SK-N-SH (cell line): ENCODE measurements at regions not wholly inside any gene's neighbourhood (a gene's known extent, or its start where the extent isn't known, plus 50 kb on each side); places are given as distances from the start of the nearest gene placed in this dataset.

Experiments used
- CTCF ChIA-PET: fragments of 300-600, 350-600 bp; formaldehyde crosslinking; extraction: SDS; loops from one replicate; lab custom pipeline; 2021; lab: Yijun Ruan, JAX
- POLR2A ChIA-PET: fragments of 350-600 bp; sonication (Branson Sonifier 250); formaldehyde crosslinking; extraction: SDS; loops from one replicate; lab custom pipeline; 2020; ENCODE audit warnings: antibody characterized with exemption, inconsistent platforms; lab: Yijun Ruan, JAX
- DNase-seq: peaks from one replicate; pipeline ENCODE4 v3.0.0; 2012
- H2AFZ ChIP-seq: fragments of 200-600 bp; sonication (generic); 2 replicates; pipeline ENCODE4 v1.8.1; 2016; ENCODE audit warnings: antibody characterized with exemption, mild to moderate bottlenecking, low read depth
- H3F3A ChIP-seq: fragments of 200-600 bp; sonication (generic); replicated peaks from 2 replicates; pipeline ENCODE3; 2016; ENCODE audit warnings: antibody characterized with exemption, mild to moderate bottlenecking; ENCODE audit not compliant: insufficient read depth
- H3K27ac ChIP-seq, 2 experiments: fragments of 200-500 bp in 1 of 2; fragments of 200-600 bp in 1 of 2; sonication (Bioruptor generic) in 1 of 2; sonication (generic), shearing (Covaris generic) in 1 of 2; 2 replicates each; pipeline versions ENCODE4 v1.5.1 to v1.6.1; 2014 to 2016; ENCODE audit warnings: low read depth in 2 of 2, inconsistent platforms in 1 of 2, low read length in 1 of 2, mild to moderate bottlenecking in 1 of 2, mixed read lengths in 1 of 2
- H3K27me3 ChIP-seq: fragments of 200-600 bp; sonication (generic), shearing (Covaris generic); 2 replicates; pipeline ENCODE4 v1.6.1; 2016; ENCODE audit warnings: mixed run types; ENCODE audit not compliant: insufficient read depth
- H3K36me3 ChIP-seq, 2 experiments: fragments of 200-500 bp in 1 of 2; fragments of 200-600 bp in 1 of 2; sonication (Bioruptor generic) in 1 of 2; sonication (generic) in 1 of 2; replicated peaks in 1 of 2; 2 replicates each; pipeline versions ENCODE3 to v1.5.1; 2014 to 2016; ENCODE audit warnings: low read length in 1 of 2, mild to moderate bottlenecking in 1 of 2; ENCODE audit not compliant: insufficient read depth in 2 of 2, control insufficient read depth in 1 of 2
- H3K4me1 ChIP-seq, 2 experiments: fragments of 200-500 bp in 1 of 2; fragments of 200-600 bp in 1 of 2; sonication (Bioruptor generic) in 1 of 2; sonication (generic), shearing (Covaris generic) in 1 of 2; 2 replicates each; pipeline versions ENCODE4 v1.5.1 to v1.6.1; 2014 to 2016; ENCODE audit warnings: low read depth in 1 of 2, low read length in 1 of 2, mixed run types in 1 of 2; ENCODE audit not compliant: insufficient read depth in 2 of 2, control insufficient read depth in 1 of 2
- H3K4me2 ChIP-seq: fragments of 200-600 bp; sonication (generic), shearing (Covaris generic); 2 replicates; pipeline ENCODE4 v1.6.1; 2017; ENCODE audit warnings: mixed run types
- H3K4me3 ChIP-seq, 2 experiments: fragments of 200-500 bp in 1 of 2; fragments of 200-600 bp in 1 of 2; sonication (Bioruptor generic) in 1 of 2; sonication (generic), shearing (Covaris generic) in 1 of 2; 2 replicates each; pipeline versions ENCODE4 v1.5.1 to v1.8.1; 2014 to 2016; ENCODE audit warnings: low read depth in 2 of 2, inconsistent platforms in 1 of 2, low read length in 1 of 2, mild to moderate bottlenecking in 1 of 2, mixed read lengths in 1 of 2, moderate library complexity in 1 of 2
- H3K79me2 ChIP-seq: fragments of 200-600 bp; sonication (generic); 2 replicates; pipeline ENCODE4 v1.8.1; 2017; ENCODE audit warnings: mild to moderate bottlenecking; ENCODE audit not compliant: insufficient read depth
- H3K9ac ChIP-seq: fragments of 200-600 bp; sonication (generic); 2 replicates; pipeline ENCODE4 v1.6.1; 2017; ENCODE audit warnings: mixed run types
- H3K9me2 ChIP-seq: fragments of 200-600 bp; sonication (generic); 2 replicates; pipeline ENCODE4 v1.6.1; 2017; ENCODE audit warnings: mixed run types
- H3K9me3 ChIP-seq: fragments of 200-600 bp; sonication (generic); 2 replicates; pipeline ENCODE4 v1.6.1; 2017; ENCODE audit warnings: mixed run types, mild to moderate bottlenecking, moderate library complexity
- H4K20me1 ChIP-seq: fragments of 200-600 bp; sonication (generic); 2 replicates; pipeline ENCODE4 v1.6.1; 2017; ENCODE audit warnings: mild to moderate bottlenecking, mixed run types; ENCODE audit not compliant: insufficient read depth
- ELF1 ChIP-seq: IDR thresholded peaks from 2 replicates; pipeline ENCODE4 v1.4.0; 2012
- FOSL2 ChIP-seq: IDR thresholded peaks from 2 replicates; pipeline ENCODE4 v1.4.0; 2012; ENCODE audit warnings: low read depth, mild to moderate bottlenecking, moderate library complexity, borderline replicate concordance
- GABPA ChIP-seq: IDR thresholded peaks from 2 replicates; pipeline ENCODE4 v1.4.0; 2012; ENCODE audit warnings: low read depth, mild to moderate bottlenecking
- GATA2 ChIP-seq: sonication (generic); formaldehyde crosslinking; IDR thresholded peaks from 2 replicates; pipeline ENCODE4 v1.5.0; 2020; ENCODE audit warnings: mild to moderate bottlenecking, missing genetic modification reagents
- IRF3 ChIP-seq: fragments of 150-350 bp; IDR thresholded peaks from 2 replicates; pipeline ENCODE4 v1.6.1; 2016; ENCODE audit warnings: mild to moderate bottlenecking, low read depth, low read length
- JUND ChIP-seq: IDR thresholded peaks from 2 replicates; pipeline ENCODE4 v1.4.0; 2012
- MEF2A ChIP-seq: IDR thresholded peaks from 2 replicates; pipeline ENCODE4 v1.4.0; 2012; ENCODE audit warnings: low read depth, borderline replicate concordance
- MXI1 ChIP-seq: IDR thresholded peaks from 2 replicates; pipeline ENCODE4 v1.6.1; 2012; ENCODE audit warnings: mild to moderate bottlenecking, low read depth, low read length, improper control_type of control experiment
- PBX3 ChIP-seq: IDR thresholded peaks from 2 replicates; pipeline ENCODE4; 2012
- RAD21 ChIP-seq: IDR thresholded peaks from 2 replicates; pipeline ENCODE4 v1.6.1; 2012; ENCODE audit warnings: mild to moderate bottlenecking, low read length
- RXRA ChIP-seq: IDR thresholded peaks from 2 replicates; pipeline ENCODE4 v1.4.0; 2012; ENCODE audit warnings: low read depth, mild to moderate bottlenecking, borderline replicate concordance
- SMC3 ChIP-seq: IDR thresholded peaks from 2 replicates; pipeline ENCODE4 v1.6.1; 2012; ENCODE audit warnings: low read depth, low read length, improper control_type of control experiment
- TAF1 ChIP-seq: IDR thresholded peaks from 2 replicates; pipeline ENCODE4 v1.6.1; 2012; ENCODE audit warnings: low read depth, mild to moderate bottlenecking, low read length, moderate library complexity, borderline replicate concordance
- TCF12 ChIP-seq: IDR thresholded peaks from 2 replicates; pipeline ENCODE4 v1.4.0; 2012
- TEAD4 ChIP-seq: IDR thresholded peaks from 2 replicates; pipeline ENCODE4 v1.4.0; 2012; ENCODE audit warnings: mild to moderate bottlenecking, borderline replicate concordance; ENCODE audit not compliant: insufficient read depth
- WGBS: methylation state at CpG from one replicate; pipeline ENCODE4 v1.1.6; 2017; ENCODE audit warnings: low lambda C conversion rate; 5-methylcytosine and 5-hydroxymethylcytosine counted together
- TF ChIP-seq, protein P1 (sequence below): fragments of 200-600 bp; sonication (generic); IDR thresholded peaks from 2 replicates; pipeline ENCODE4 v1.6.1; 2017; ENCODE audit warnings: antibody characterized with exemption, mild to moderate bottlenecking, moderate library complexity
- TF ChIP-seq, protein P2 (sequence below): fragments of 150-350 bp; IDR thresholded peaks from 2 replicates; pipeline ENCODE4 v1.6.1; 2017; ENCODE audit warnings: antibody characterized with exemption, low read length, low read depth, borderline replicate concordance

DNA sequence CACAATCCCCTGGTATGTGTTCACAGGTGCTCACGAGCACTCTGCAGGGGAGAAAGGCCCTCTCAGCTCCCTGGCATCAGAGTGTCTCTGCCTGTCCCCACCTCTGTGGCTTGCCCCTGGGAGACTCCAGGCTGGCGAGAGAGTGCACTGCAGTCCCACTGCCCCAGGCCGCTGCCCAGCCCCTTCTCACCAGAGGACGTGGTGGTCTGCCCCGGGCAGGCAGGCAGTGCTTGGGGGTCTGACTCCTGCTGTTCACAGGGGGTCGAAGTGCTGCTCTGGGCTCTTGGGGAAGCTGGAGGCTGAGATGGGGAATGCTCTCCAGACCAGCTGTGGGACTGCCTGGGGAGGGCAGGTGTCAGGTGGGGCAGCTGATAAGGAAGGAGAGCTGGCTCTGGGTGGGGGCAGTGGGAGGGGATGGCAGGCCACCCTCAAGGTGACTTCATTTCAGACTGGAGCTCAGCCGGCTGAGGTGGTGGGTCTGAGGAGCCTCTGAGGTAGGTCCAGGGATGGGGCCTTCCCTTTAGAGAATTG is 151.0 kb upstream of the B3GAT1 start:
- no peaks in the 10 kb centered on the region for H3K36me3 ChIP-seq
- H3K27me3 ChIP-seq, result no peaks in the 10 kb centered on the region
- 50% methylated on average over 2 of the region's 7 CpGs for WGBS
- no peaks in the 10 kb centered on the region for H3F3A ChIP-seq
- H3K27ac ChIP-seq, result no peak overlapping the region
- no peak overlapping the region for H2AFZ ChIP-seq
- no peak for DNase-seq
- ChIA-PET CTCF (interaction anchor here (0.8 kb wide), 1 partner anchor 16 kb away, joined by 4 read pairs; no protein-coding TSS in a partner anchor), POLR2A (no interaction called here)
- no peaks in the 10 kb centered on the region for H3K79me2 ChIP-seq
- H3K4me1 ChIP-seq, result peaks cover 0 to 25% of the 10 kb centered on the region in 2 experiments; a peak in 1 of 4 replicates
- H4K20me1 ChIP-seq, result no peaks in the 10 kb centered on the region
- H3K9ac ChIP-seq, result no peak overlapping the region
- H3K9me2 ChIP-seq, result no peaks in the 10 kb centered on the region
- no peak overlapping the region for H3K4me3 ChIP-seq
- H3K9me3 ChIP-seq, result no peaks in the 10 kb centered on the region
- TF ChIP-seq ELF1 (no peak), SMC3 (no peak), MEF2A (no peak), PBX3 (no peak), RXRA (no peak), JUND (no peak), FOSL2 (no peak), TCF12 (no peak), GATA2 (CRISPR knock-in tag) (no peak), GABPA (no peak), TAF1 (no peak)
- TF ChIP-seq, protein P1, sequence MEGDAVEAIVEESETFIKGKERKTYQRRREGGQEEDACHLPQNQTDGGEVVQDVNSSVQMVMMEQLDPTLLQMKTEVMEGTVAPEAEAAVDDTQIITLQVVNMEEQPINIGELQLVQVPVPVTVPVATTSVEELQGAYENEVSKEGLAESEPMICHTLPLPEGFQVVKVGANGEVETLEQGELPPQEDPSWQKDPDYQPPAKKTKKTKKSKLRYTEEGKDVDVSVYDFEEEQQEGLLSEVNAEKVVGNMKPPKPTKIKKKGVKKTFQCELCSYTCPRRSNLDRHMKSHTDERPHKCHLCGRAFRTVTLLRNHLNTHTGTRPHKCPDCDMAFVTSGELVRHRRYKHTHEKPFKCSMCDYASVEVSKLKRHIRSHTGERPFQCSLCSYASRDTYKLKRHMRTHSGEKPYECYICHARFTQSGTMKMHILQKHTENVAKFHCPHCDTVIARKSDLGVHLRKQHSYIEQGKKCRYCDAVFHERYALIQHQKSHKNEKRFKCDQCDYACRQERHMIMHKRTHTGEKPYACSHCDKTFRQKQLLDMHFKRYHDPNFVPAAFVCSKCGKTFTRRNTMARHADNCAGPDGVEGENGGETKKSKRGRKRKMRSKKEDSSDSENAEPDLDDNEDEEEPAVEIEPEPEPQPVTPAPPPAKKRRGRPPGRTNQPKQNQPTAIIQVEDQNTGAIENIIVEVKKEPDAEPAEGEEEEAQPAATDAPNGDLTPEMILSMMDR, result no peak
- H3K4me2 ChIP-seq, result no peak overlapping the region

DNA sequence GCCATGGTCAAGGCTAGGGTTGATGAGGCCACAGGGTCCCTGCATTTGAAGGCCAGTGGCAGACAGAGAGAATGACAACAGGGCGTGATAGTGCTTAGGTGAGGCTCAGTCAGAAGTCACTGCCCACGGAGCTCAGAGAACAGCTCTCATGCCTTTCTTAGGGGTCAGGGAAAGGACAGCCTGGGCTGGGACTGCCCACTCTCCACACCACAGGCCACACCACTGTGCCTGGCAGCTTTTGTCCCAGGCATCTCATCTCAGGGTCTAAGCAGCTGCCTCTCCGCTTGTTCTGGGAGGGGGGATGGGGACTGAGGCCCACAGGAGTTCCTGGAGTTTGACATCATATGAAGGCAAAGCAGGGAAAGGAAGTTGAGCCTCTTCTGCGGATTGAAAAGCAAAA is 150.2 kb upstream of the B3GAT1 start:
- Histone ChIP-seq H3K9me3 (no peaks in the 10 kb centered on the region), H3K9me2 (no peaks in the 10 kb centered on the region), H3K27ac (no peak overlapping the region), H3K4me1 (peaks cover 0 to 25% of the 10 kb centered on the region in 2 experiments; a peak in 1 of 4 replicates), H3F3A (no peaks in the 10 kb centered on the region), H3K4me2 (no peak overlapping the region), H3K79me2 (no peaks in the 10 kb centered on the region), H4K20me1 (no peaks in the 10 kb centered on the region), H3K36me3 (no peaks in the 10 kb centered on the region), H2AFZ (no peak overlapping the region), H3K9ac (no peak overlapping the region), H3K27me3 (no peaks in the 10 kb centered on the region), H3K4me3 (no peak overlapping the region)
- DNase-seq, result no peak
- 12% methylated on average over 4 of the region's 4 CpGs for WGBS
- CTCF ChIA-PET, result no interaction called here
- POLR2A ChIA-PET, result no interaction called here
- TF ChIP-seq, protein P2, sequence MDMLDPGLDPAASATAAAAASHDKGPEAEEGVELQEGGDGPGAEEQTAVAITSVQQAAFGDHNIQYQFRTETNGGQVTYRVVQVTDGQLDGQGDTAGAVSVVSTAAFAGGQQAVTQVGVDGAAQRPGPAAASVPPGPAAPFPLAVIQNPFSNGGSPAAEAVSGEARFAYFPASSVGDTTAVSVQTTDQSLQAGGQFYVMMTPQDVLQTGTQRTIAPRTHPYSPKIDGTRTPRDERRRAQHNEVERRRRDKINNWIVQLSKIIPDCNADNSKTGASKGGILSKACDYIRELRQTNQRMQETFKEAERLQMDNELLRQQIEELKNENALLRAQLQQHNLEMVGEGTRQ, result no peak
- TF ChIP-seq JUND (no peak), PBX3 (no peak), RXRA (no peak), TEAD4 (no peak), IRF3 (no peak), RAD21 (no peak), MXI1 (no peak)
